H1 (cell line): ENCODE measurements at regions not wholly inside any gene's neighbourhood (a gene's known extent, or its start where the extent isn't known, plus 50 kb on each side); places are given as distances from the start of the nearest gene placed in this dataset.

ENCODE experiments used
- GABPA ChIP-seq: IDR thresholded peaks from 2 replicates; pipeline ENCODE4 v1.6.1; 2011; ENCODE audit warnings: mild to moderate bottlenecking, low read length, moderate library complexity, borderline replicate concordance; ENCODE audit not compliant: insufficient read depth
- KDM5A ChIP-seq: fragments of 200-600 bp; IDR thresholded peaks from 2 replicates; pipeline ENCODE4 v1.7.1; 2012; ENCODE audit warnings: mild to moderate bottlenecking, low read length, inconsistent platforms, mixed read lengths
- RAD21 ChIP-seq, 2 experiments: IDR thresholded peaks in 1 of 2; conservative IDR thresholded peaks in 1 of 2; 2 replicates each; pipeline ENCODE4 v1.6.1; 2011; ENCODE audit warnings: low read depth in 2 of 2, low read length in 2 of 2, improper control_type of control experiment in 1 of 2, inconsistent platforms in 1 of 2, mild to moderate bottlenecking in 1 of 2, moderate library complexity in 1 of 2
- RBBP5 ChIP-seq: IDR thresholded peaks from 2 replicates; pipeline ENCODE4 v1.7.1; 2012; ENCODE audit warnings: low read depth, mild to moderate bottlenecking, inconsistent platforms, low read length, moderate library complexity, borderline replicate concordance
- SP4 ChIP-seq: IDR thresholded peaks from 2 replicates; pipeline ENCODE4 v1.6.1; 2012; ENCODE audit warnings: low read length, inconsistent platforms

GRCh38 chr6:167684276-167685104, 142.2 kb upstream of the AFDN start (continued):
- TF ChIP-seq RAD21 (IDR thresholded peaks at IDR 0.05 in 1 of 2, conservative IDR thresholded peaks at IDR 0.05 in 1 of 2; ENCODE audit: low read depth in 2 of 2, low read length in 2 of 2) (peak in 1 of 2 experiments; percentile 25; a peak in 1 of 4 replicates), GABPA (no peak), RBBP5 (no peak), SP4 (no peak), KDM5A (no peak)
- TF ChIP-seq, all 59 proteins: peak for 2
